CD4-positive, CD25-positive, alpha-beta regulatory T cell (primary cell): ENCODE measurements at regions not wholly inside any gene's neighbourhood (a gene's known extent, or its start where the extent isn't known, plus 50 kb on each side); places are given as distances from the start of the nearest gene placed in this dataset.

Experiments used
- ATAC-seq, 2 donors: fragments of 150-1000 bp; cut with Tn5 transposase; one replicate each; pipeline ENCODE4 v1.10.0; 2021; ENCODE audit warnings: low read depth in 2 of 2, moderate number of reproducible peaks in 2 of 2, moderate library complexity in 1 of 2
- DNase-seq, 3 donors: peaks; one replicate each; pipeline versions ENCODE4 v3.0.0 to v3.0.0-alpha.2; 2012 to 2022; ENCODE audit warnings: mixed read lengths in 1 of 3
- H3K27ac ChIP-seq: one replicate; pipeline ENCODE4 v1.7.0; 2013; ENCODE audit warnings: mild to moderate bottlenecking, low read length; ENCODE audit not compliant: insufficient read depth, poor library complexity, severe bottlenecking
- H3K27me3 ChIP-seq: one replicate; pipeline ENCODE4 v1.7.0; 2013; ENCODE audit warnings: low read length; ENCODE audit not compliant: control insufficient read depth, insufficient read depth
- H3K36me3 ChIP-seq: one replicate; pipeline ENCODE4 v1.7.0; 2013; ENCODE audit warnings: mild to moderate bottlenecking, low read length, moderate library complexity; ENCODE audit not compliant: control insufficient read depth, insufficient read depth
- H3K4me1 ChIP-seq: 2 replicates; pipeline ENCODE4 v1.7.0; 2013; ENCODE audit warnings: mild to moderate bottlenecking, low read length; ENCODE audit not compliant: insufficient read depth, control insufficient read depth, poor library complexity, severe bottlenecking
- H3K4me3 ChIP-seq: one replicate; pipeline ENCODE4 v1.7.0; 2013; ENCODE audit warnings: low read depth, mild to moderate bottlenecking, low read length, moderate library complexity
- H3K9me3 ChIP-seq, 2 experiments: 1 replicate in 1 of 2; 2 replicates in 1 of 2; pipeline ENCODE4 v1.7.0; 2013; ENCODE audit warnings: low read length in 2 of 2, mild to moderate bottlenecking in 1 of 2, moderate library complexity in 1 of 2; ENCODE audit not compliant: control insufficient read depth in 2 of 2
- H3K27ac Mint-ChIP-seq, 3 donors: one replicate each; pipeline ENCODE4 v1.8.0; 2020 to 2022; ENCODE audit warnings: mild to moderate bottlenecking in 3 of 3, mixed read lengths in 3 of 3, moderate library complexity in 2 of 3
- H3K27me3 Mint-ChIP-seq: one replicate; pipeline ENCODE4 v1.8.0; 2022; ENCODE audit warnings: mild to moderate bottlenecking, mixed read lengths
- H3K36me3 Mint-ChIP-seq: one replicate; pipeline ENCODE4 v1.8.0; 2020; ENCODE audit warnings: mixed read lengths
- H3K4me1 Mint-ChIP-seq, 4 donors: one replicate each; pipeline ENCODE4 v1.8.0; 2020 to 2022; ENCODE audit warnings: mixed read lengths in 4 of 4, mild to moderate bottlenecking in 1 of 4
- H3K4me3 Mint-ChIP-seq, 4 donors: one replicate each; pipeline ENCODE4 v1.8.0; 2020 to 2022; ENCODE audit warnings: mild to moderate bottlenecking in 4 of 4, mixed read lengths in 4 of 4, moderate library complexity in 3 of 4
- H3K9me3 Mint-ChIP-seq, 7 donors: one replicate each; pipeline ENCODE4 v1.8.0; 2020 to 2022; ENCODE audit warnings: mixed read lengths in 7 of 7, mild to moderate bottlenecking in 3 of 7, moderate library complexity in 2 of 7

DNA sequence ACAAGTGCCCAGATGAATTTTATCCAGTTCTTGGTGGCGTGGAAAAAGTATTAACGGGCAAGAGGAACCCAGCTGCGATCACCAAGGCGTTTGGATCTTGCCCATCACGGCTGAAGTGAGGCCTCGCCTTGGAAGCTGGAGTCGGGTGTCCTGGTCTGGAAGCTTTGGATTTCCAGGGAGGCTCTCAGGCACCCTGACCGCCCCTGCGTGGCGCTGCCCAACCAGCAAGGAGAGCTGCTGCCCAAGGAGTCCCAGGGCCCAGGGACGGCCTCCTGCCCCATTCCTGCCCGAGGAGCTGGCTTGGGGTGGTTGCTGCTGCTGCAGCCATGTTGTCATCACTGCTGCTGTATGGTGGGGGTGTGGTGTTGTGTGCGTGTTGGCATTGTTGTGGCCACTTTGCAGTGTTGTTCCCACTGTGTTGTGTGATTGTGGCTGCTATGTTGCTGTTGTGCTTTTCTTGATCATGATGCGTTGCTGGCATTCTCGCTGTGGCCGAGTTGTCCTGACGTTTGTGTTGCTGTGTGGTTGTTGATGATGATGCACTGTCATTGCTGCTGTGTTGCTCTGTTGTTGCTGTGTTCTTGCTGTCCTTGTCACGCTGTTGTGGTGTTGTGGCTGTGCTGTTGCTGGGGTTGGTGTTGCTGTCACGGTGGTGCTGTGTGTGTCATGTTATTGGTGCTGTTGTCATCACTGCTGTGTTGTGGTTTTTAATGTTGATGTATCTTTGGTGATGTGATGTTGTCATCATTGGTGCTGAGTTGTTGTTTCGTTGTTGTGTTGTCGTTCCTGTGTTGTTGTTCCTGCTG, 318.8 kb downstream of the C16orf95 start:
- Mint-ChIP-seq H3K9me3 (peaks cover 0 to 5% (median 0%) of the 10 kb centered on the region in 7 donors), H3K4me1 (no peaks in the 10 kb centered on the region), H3K4me3 (no peak overlapping the region), H3K27me3 (peaks cover under 1% of the 10 kb centered on the region), H3K27ac (peak overlapping the region in 1 of 3 donors; percentile 12), H3K36me3 (no peaks in the 10 kb centered on the region)
- Histone ChIP-seq H3K9me3 (no peaks in the 10 kb centered on the region), H3K27me3 (no peaks in the 10 kb centered on the region), H3K27ac (no peak overlapping the region), H3K36me3 (no peaks in the 10 kb centered on the region), H3K4me3 (no peak overlapping the region), H3K4me1 (no peaks in the 10 kb centered on the region)
- no peak for DNase-seq
- ATAC-seq = no peak

DNA sequence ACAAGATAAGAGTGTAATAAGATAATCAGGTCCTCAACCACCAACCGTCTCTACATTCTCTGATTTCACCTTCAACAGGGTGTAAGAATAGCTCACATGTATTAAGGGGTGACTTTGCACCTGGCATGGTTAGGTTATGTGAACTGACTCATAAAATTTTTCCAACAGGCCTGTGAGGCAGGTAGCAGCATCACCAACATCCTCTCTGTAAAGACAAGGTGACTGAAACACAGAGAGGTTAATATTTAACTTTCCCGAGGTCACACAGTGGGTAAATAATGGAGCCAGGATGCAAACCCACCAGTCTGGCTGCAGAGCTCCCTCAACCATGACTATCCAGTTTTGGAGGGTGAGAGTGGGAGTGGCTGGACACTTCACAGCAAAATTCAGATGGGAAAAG, 317.2 kb downstream of the C16orf95 start:
- Histone ChIP-seq H3K9me3 (no peaks in the 10 kb centered on the region), H3K4me1 (no peaks in the 10 kb centered on the region), H3K4me3 (no peak overlapping the region), H3K27ac (no peak overlapping the region), H3K36me3 (no peaks in the 10 kb centered on the region), H3K27me3 (no peaks in the 10 kb centered on the region)
- Mint-ChIP-seq H3K36me3 (no peaks in the 10 kb centered on the region), H3K4me1 (no peaks in the 10 kb centered on the region), H3K27me3 (no peaks in the 10 kb centered on the region), H3K9me3 (peaks cover 0 to 6% (median under 1%) of the 10 kb centered on the region in 7 donors), H3K27ac (no peak overlapping the region), H3K4me3 (peak overlapping the region in 1 of 4 donors; percentile 75)
- DNase-seq = no peak
- no peak for ATAC-seq

DNA sequence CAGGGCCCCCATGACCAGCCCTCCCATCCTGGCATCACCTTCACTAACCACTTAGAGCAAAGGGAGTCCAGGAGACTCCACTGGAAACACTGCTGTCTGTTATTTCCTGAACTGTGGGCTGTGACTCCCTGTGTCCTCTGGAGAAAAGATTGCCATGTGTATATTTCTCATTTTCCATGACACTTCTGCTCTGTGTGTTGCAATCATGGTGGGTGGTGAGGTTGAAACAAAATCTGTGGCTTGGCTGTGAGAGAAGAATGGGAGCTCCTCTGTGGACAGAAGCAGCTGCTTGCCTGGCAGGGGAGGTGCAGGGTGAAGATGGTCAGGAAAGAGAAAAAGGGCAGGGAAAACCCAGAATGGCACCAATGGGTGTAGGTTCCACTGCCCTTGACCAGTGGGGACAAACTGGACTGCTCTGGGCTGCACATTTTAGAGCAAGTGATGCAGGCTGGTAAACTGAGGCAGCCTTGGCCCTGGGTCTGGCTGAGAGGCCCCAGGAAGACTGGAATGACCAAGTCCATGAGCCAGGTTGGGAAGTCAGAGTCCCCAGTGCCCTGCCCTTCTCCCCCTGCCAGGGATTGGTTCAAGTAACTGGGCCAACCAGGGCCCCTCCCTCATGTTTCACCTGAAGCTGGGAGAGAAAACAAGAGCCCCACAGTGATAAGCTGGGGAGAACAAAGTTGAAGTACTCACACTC, 314.3 kb downstream of the C16orf95 start:
- no peaks in the 10 kb centered on the region for H3K27me3 Mint-ChIP-seq
- ATAC-seq = no peak
- Histone ChIP-seq H3K27me3 (no peaks in the 10 kb centered on the region), H3K4me1 (no peaks in the 10 kb centered on the region), H3K27ac (no peak overlapping the region), H3K4me3 (no peak overlapping the region), H3K36me3 (no peaks in the 10 kb centered on the region), H3K9me3 (no peaks in the 10 kb centered on the region)
- no peak for DNase-seq
- no peak overlapping the region for H3K27ac Mint-ChIP-seq
- H3K4me1 Mint-ChIP-seq = no peaks in the 10 kb centered on the region
- peaks cover 0 to 6% (median 0%) of the 10 kb centered on the region in 7 donors for H3K9me3 Mint-ChIP-seq
- H3K36me3 Mint-ChIP-seq = no peaks in the 10 kb centered on the region
- H3K4me3 Mint-ChIP-seq = no peak overlapping the region

DNA sequence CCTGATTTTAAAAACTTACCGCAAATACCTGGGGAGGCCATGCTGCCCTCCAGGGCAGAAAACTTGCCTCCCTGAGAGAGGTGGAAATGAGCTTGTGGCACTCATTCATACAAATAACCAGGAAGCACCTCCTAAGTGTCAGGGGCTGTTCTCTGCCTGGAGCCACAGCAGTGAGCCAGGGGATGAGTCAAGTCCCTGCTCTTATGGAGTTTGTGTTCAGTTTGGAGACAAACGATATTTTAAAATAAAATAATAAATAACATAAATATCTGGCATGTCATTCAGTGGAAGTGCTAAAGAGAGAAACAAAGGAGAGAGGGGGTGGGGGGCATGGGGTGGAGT, 313.8 kb downstream of the C16orf95 start:
- Mint-ChIP-seq H3K36me3 (no peaks in the 10 kb centered on the region), H3K4me3 (no peak overlapping the region), H3K4me1 (no peaks in the 10 kb centered on the region), H3K9me3 (peaks cover 0 to 8% (median 0%) of the 10 kb centered on the region in 7 donors), H3K27ac (no peak overlapping the region), H3K27me3 (peaks cover 1% of the 10 kb centered on the region)
- DNase-seq (no peak), ATAC-seq (no peak)
- Histone ChIP-seq H3K36me3 (no peaks in the 10 kb centered on the region), H3K4me1 (no peaks in the 10 kb centered on the region), H3K27ac (no peak overlapping the region), H3K27me3 (no peaks in the 10 kb centered on the region), H3K4me3 (no peak overlapping the region), H3K9me3 (no peaks in the 10 kb centered on the region)

DNA sequence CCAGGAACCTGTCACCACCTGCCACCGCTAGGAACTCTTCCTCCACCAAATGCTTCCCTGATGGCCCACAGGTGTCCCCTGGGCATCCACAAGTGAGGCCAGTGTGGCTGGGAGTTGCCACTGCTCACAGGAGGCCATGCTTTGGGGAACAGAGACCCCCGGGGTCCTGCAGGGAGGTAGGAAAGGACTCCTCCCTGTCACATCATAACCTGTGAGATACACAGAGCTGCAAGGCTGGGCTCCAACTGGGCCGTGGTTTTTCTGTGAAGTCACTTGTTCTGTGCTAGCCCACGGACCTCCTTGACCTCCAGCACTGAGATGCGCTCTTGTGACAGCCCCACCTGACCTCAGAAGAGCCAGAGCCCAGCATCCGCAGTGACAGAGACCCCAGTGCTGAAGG, 311.2 kb downstream of the C16orf95 start:
- Mint-ChIP-seq H3K4me3 (no peak overlapping the region), H3K27me3 (peaks cover 10% of the 10 kb centered on the region), H3K36me3 (no peaks in the 10 kb centered on the region), H3K4me1 (no peaks in the 10 kb centered on the region), H3K9me3 (peaks cover 0 to 8% (median 0%) of the 10 kb centered on the region in 7 donors), H3K27ac (no peak overlapping the region)
- Histone ChIP-seq H3K27ac (no peak overlapping the region), H3K36me3 (no peaks in the 10 kb centered on the region), H3K4me3 (no peak overlapping the region), H3K9me3 (no peaks in the 10 kb centered on the region), H3K4me1 (no peaks in the 10 kb centered on the region), H3K27me3 (no peaks in the 10 kb centered on the region)
- ATAC-seq (no peak), DNase-seq (no peak)

DNA sequence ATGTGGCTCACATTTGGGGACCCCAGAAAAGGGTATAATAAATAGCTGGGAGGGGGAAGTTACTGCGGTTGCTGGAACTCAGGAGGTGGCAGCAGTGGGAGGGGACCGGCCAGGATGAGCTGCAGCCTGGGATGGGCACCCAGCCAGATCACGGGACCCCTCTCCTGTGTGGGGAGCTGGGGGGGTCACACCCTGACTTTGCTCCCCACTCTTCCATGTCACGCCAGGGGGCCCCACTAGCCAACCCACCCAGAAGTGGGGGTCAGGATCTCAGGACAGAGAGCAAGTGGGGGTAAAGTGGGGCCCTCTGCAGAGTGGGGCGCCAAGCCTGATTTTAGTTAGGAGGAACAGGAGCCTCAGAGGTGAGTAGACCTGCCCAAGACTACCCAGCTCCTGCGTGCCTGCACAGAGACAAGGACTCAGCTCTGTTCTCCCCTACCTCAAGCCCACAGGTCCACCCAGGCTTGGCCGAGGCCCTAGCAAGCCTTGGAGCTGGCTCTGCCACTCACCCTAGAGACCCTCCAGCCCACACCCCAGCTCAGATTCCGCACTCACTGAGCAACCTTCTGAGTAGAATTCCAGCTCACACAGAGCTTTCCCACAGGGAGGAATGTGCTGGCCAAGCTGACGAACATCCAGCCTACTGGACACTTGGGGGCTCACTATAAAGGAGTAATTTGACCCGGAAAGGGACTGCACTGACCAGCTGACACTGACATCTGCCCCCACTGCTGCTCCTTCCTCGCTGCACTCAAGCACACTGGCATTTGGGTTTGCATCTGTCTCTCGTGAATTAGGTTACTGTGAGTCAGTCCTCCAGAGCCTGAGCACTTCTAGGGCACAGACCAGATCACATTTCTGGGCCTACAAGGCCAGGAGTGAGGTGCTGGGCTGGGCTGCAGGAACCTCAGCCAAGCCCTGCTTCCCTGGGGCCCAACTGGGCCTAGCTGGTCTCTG, 310.1 kb downstream of the C16orf95 start:
- Mint-ChIP-seq H3K4me1 (no peaks in the 10 kb centered on the region), H3K27ac (no peak overlapping the region), H3K9me3 (peaks cover 0 to 8% (median 0%) of the 10 kb centered on the region in 7 donors), H3K4me3 (no peak overlapping the region), H3K36me3 (no peaks in the 10 kb centered on the region), H3K27me3 (peaks cover 10% of the 10 kb centered on the region)
- ATAC-seq = no peak
- H3K36me3 ChIP-seq = no peaks in the 10 kb centered on the region
- DNase-seq = no peak
- H3K27ac ChIP-seq = no peak overlapping the region
- no peak overlapping the region for H3K4me3 ChIP-seq
- H3K27me3 ChIP-seq = no peaks in the 10 kb centered on the region
- H3K4me1 ChIP-seq = no peaks in the 10 kb centered on the region
- no peaks in the 10 kb centered on the region for H3K9me3 ChIP-seq

DNA sequence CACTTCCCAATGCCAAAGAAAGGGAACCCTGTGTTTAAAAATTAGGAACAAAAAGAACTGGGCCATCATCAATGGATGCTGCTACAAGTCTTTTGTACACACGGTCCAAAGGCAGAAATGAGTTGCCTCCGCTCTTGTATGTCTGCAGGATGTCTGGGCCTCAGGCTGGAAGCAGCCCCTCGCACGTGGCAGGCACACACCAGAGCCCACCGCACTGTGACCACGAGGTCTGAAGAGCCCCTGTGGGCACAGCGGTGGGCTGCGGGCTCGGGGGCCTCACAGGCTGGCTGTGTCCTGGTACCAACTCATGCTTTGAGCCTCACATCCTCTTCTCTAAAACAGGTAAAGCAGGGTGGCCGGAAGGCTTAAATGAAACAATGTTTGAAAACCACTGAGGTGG, 309.3 kb downstream of the C16orf95 start:
- H3K4me1 ChIP-seq = no peaks in the 10 kb centered on the region

More for the DNA sequence above, 309.3 kb downstream of the C16orf95 start:
- Mint-ChIP-seq H3K27ac (no peak overlapping the region), H3K36me3 (no peaks in the 10 kb centered on the region), H3K4me1 (peaks cover 0 to 2% (median 0%) of the 10 kb centered on the region in 4 donors), H3K4me3 (no peak overlapping the region), H3K9me3 (peaks cover 0 to 4% (median 0%) of the 10 kb centered on the region in 7 donors), H3K27me3 (peaks cover 10% of the 10 kb centered on the region)
- no peak for DNase-seq
- Histone ChIP-seq H3K4me3 (no peak overlapping the region), H3K36me3 (no peaks in the 10 kb centered on the region), H3K27me3 (no peaks in the 10 kb centered on the region), H3K27ac (no peak overlapping the region), H3K9me3 (no peaks in the 10 kb centered on the region)
- ATAC-seq = no peak
